CD4-positive, alpha-beta T cell (primary cell): ENCODE measurements at regions not wholly inside any gene's neighbourhood (a gene's known extent, or its start where the extent isn't known, plus 50 kb on each side); places are given as distances from the start of the nearest gene placed in this dataset.

ENCODE experiments used
- ATAC-seq: fragments of 200-7000 bp; cut with Tn5 transposase; one replicate; pipeline ENCODE4 v1.10.0; 2022; ENCODE audit warnings: mild to moderate bottlenecking; ENCODE audit not compliant: poor library complexity
- CTCF ChIA-PET: fragments of 350-600 bp; sonication (Branson Sonifier 250); formaldehyde crosslinking; loops from one replicate; lab custom pipeline; 2021; ENCODE audit warnings: antibody characterized with exemption, inconsistent platforms; lab: Charles Lee
- POLR2A ChIA-PET: fragments of 350-600 bp; sonication (Branson Sonifier 250); formaldehyde crosslinking; loops from one replicate; lab custom pipeline; 2021; ENCODE audit warnings: antibody characterized with exemption, inconsistent platforms; lab: Charles Lee
- DNase-seq, 14 experiments: peaks; one replicate each; pipeline ENCODE4 v3.0.0-alpha.2; 2013 to 2020; ENCODE audit warnings: mixed read lengths in 2 of 14
- H3K27ac ChIP-seq, 2 donors: one replicate each; pipeline versions ENCODE4 v1.5.1 to v1.7.0; 2013; ENCODE audit warnings: low read length in 2 of 2, low read depth in 1 of 2, mild to moderate bottlenecking in 1 of 2
- H3K27me3 ChIP-seq, 2 experiments: 1 replicate in 1 of 2; 2 replicates in 1 of 2; pipeline versions ENCODE4 v1.6.1 to v1.7.0; 2013; ENCODE audit warnings: low read length in 2 of 2, control low read depth in 1 of 2, mild to moderate bottlenecking in 1 of 2, moderate library complexity in 1 of 2; ENCODE audit not compliant: insufficient read depth in 2 of 2, control insufficient read depth in 1 of 2
- H3K36me3 ChIP-seq: one replicate; pipeline ENCODE4 v1.6.1; 2013; ENCODE audit warnings: low read length, control low read depth; ENCODE audit not compliant: insufficient read depth
- H3K4me1 ChIP-seq: one replicate; pipeline ENCODE4 v1.6.1; 2013; ENCODE audit warnings: low read length, control low read depth; ENCODE audit not compliant: insufficient read depth
- H3K4me3 ChIP-seq: one replicate; pipeline ENCODE4 v1.5.1; 2013; ENCODE audit warnings: mild to moderate bottlenecking, low read length, moderate library complexity
- H3K9me3 ChIP-seq, 2 experiments: 1 replicate in 1 of 2; 2 replicates in 1 of 2; pipeline versions ENCODE4 v1.6.1 to v1.7.0; 2013; ENCODE audit warnings: low read length in 2 of 2, mild to moderate bottlenecking in 2 of 2, control low read depth in 1 of 2, moderate library complexity in 1 of 2; ENCODE audit not compliant: control insufficient read depth in 1 of 2, insufficient read depth in 1 of 2
- H3K27ac Mint-ChIP-seq: one replicate; pipeline ENCODE4 v1.8.0; 2020; ENCODE audit warnings: mixed read lengths
- H3K27me3 Mint-ChIP-seq: one replicate; pipeline ENCODE4 v1.8.0; 2021; ENCODE audit warnings: mixed read lengths
- H3K36me3 Mint-ChIP-seq: one replicate; pipeline ENCODE4 v1.8.0; 2021; ENCODE audit warnings: low read depth, mixed read lengths
- H3K4me1 Mint-ChIP-seq: one replicate; pipeline ENCODE4 v1.8.0; 2021; ENCODE audit warnings: low read depth, mixed read lengths
- H3K4me3 Mint-ChIP-seq: one replicate; pipeline ENCODE4 v1.8.0; 2020; ENCODE audit warnings: mild to moderate bottlenecking, mixed read lengths
- H3K9me3 Mint-ChIP-seq: one replicate; pipeline ENCODE4 v1.8.0; 2020; ENCODE audit warnings: mixed read lengths
- CTCF ChIP-seq: fragments of 200-600 bp; IDR thresholded peaks from one replicate; pipeline ENCODE4 v1.8.0; 2022; ENCODE audit warnings: antibody characterized with exemption, mild to moderate bottlenecking
- intact Hi-C, 2 experiments: fragments of 100-400 bp; cut with DNase I in 1 of 2; cut with micrococcal nuclease in 1 of 2; formaldehyde crosslinking; loops; one replicate each; pipeline versions ENCODE4 v1.15.1 to v1.9.0; 2023 to 2025; cut with DNase I, micrococcal nuclease

GRCh38 chr13:80924596-80924995 is 583.7 kb upstream of the SPRY2 start:
- TF ChIP-seq CTCF, result no peak
- Histone ChIP-seq H3K4me1 (no peaks in the 10 kb centered on the region), H3K4me3 (no peak overlapping the region), H3K36me3 (no peaks in the 10 kb centered on the region), H3K27me3 (no peaks in the 10 kb centered on the region), H3K27ac (no peak overlapping the region), H3K9me3 (peaks cover 0 to 4% of the 10 kb centered on the region in 2 experiments)
- H3K27ac Mint-ChIP-seq, result no peak overlapping the region
- no peaks in the 10 kb centered on the region for H3K27me3 Mint-ChIP-seq
- ATAC-seq (no peak), DNase-seq (no peak)
- no peaks in the 10 kb centered on the region for H3K36me3 Mint-ChIP-seq
- no peaks in the 10 kb centered on the region for H3K4me1 Mint-ChIP-seq
- intact Hi-C loops, result no loop called here
- POLR2A ChIA-PET, result no interaction called here
- H3K4me3 Mint-ChIP-seq, result no peak overlapping the region
- H3K9me3 Mint-ChIP-seq, result no peaks in the 10 kb centered on the region
- CTCF ChIA-PET, result no interaction called here

GRCh38 chr13:80923907-80924306 is 583.0 kb upstream of the SPRY2 start:
- TF ChIP-seq CTCF, result no peak
- H3K27me3 ChIP-seq, result no peaks in the 10 kb centered on the region
- no peaks in the 10 kb centered on the region for H3K36me3 ChIP-seq
- Mint-ChIP-seq H3K9me3 (no peaks in the 10 kb centered on the region), H3K27me3 (no peaks in the 10 kb centered on the region), H3K36me3 (no peaks in the 10 kb centered on the region), H3K4me1 (no peaks in the 10 kb centered on the region), H3K4me3 (no peak overlapping the region), H3K27ac (no peak overlapping the region)
- intact Hi-C loops, result no loop called here
- ChIA-PET POLR2A (no interaction called here), CTCF (no interaction called here)
- H3K4me3 ChIP-seq, result no peak overlapping the region
- no peak for ATAC-seq
- no peak for DNase-seq
- no peak overlapping the region for H3K27ac ChIP-seq
- no peaks in the 10 kb centered on the region for H3K4me1 ChIP-seq
- peaks cover 0 to 4% of the 10 kb centered on the region in 2 experiments for H3K9me3 ChIP-seq

- Mint-ChIP-seq H3K4me3 (no peak overlapping the region), H3K36me3 (no peaks in the 10 kb centered on the region), H3K9me3 (no peaks in the 10 kb centered on the region), H3K27me3 (no peaks in the 10 kb centered on the region), H3K4me1 (no peaks in the 10 kb centered on the region), H3K27ac (no peak overlapping the region)
- ATAC-seq, result no peak
- Histone ChIP-seq H3K4me3 (no peak overlapping the region), H3K36me3 (no peaks in the 10 kb centered on the region), H3K27ac (no peak overlapping the region), H3K9me3 (peaks cover 0 to 4% of the 10 kb centered on the region in 2 experiments), H3K27me3 (no peaks in the 10 kb centered on the region), H3K4me1 (no peaks in the 10 kb centered on the region)
- DNase-seq, result no peak
- CTCF ChIA-PET, result no interaction called here
- TF ChIP-seq CTCF, result no peak
- POLR2A ChIA-PET, result no interaction called here
- intact Hi-C loops, result no loop called here
These were observed 581.0 kb upstream of the SPRY2 start for GRCh38 chr13:80921971-80922370.
